Karpas-422 (cell line): ENCODE measurements at regions not wholly inside any gene's neighbourhood (a gene's known extent, or its start where the extent isn't known, plus 50 kb on each side); places are given as distances from the start of the nearest gene placed in this dataset.
A peak's percentile ranks its signal among the peaks of the same experiment; 100 is the strongest.

ENCODE experiments used
- DNase-seq: peaks from one replicate; pipeline ENCODE4 v3.0.0-alpha.2; 2015
- H2AFZ ChIP-seq: fragments of 200-600 bp; sonication (generic); 2 replicates; pipeline ENCODE4 v1.6.1; 2014; ENCODE audit warnings: antibody characterized with exemption, low read length, mixed read lengths
- H3K27ac ChIP-seq: fragments of 200-600 bp; sonication (generic); 2 replicates; pipeline ENCODE4 v1.5.1; 2014; ENCODE audit warnings: mild to moderate bottlenecking, low read length, moderate library complexity
- H3K27me3 ChIP-seq: fragments of 200-600 bp; sonication (generic); 2 replicates; pipeline ENCODE4 v1.6.1; 2014; ENCODE audit warnings: low read length, mixed read lengths
- H3K36me3 ChIP-seq: fragments of 200-600 bp; sonication (generic); 2 replicates; pipeline ENCODE4 v1.6.1; 2014; ENCODE audit warnings: low read length, mixed read lengths; ENCODE audit not compliant: insufficient read depth
- H3K4me1 ChIP-seq: fragments of 200-600 bp; sonication (generic); 2 replicates; pipeline ENCODE4 v1.6.1; 2014; ENCODE audit warnings: mild to moderate bottlenecking, low read length, mixed read lengths
- H3K4me2 ChIP-seq: fragments of 200-600 bp; sonication (generic); 2 replicates; pipeline ENCODE4 v1.6.1; 2014; ENCODE audit warnings: low read length, low read depth, mild to moderate bottlenecking; ENCODE audit not compliant: poor library complexity, severe bottlenecking
- H3K4me3 ChIP-seq: fragments of 200-600 bp; sonication (generic); 2 replicates; pipeline ENCODE4 v1.5.1; 2014; ENCODE audit warnings: mild to moderate bottlenecking, antibody characterized with exemption, low read length, mixed read lengths
- H3K79me2 ChIP-seq: fragments of 200-600 bp; sonication (generic); 2 replicates; pipeline ENCODE4 v1.6.1; 2014; ENCODE audit warnings: mild to moderate bottlenecking, low read length, mixed read lengths
- H3K9ac ChIP-seq: fragments of 200-600 bp; sonication (generic); 2 replicates; pipeline ENCODE4 v1.6.0; 2014; ENCODE audit warnings: low read length
- H3K9me2 ChIP-seq: fragments of 200-600 bp; sonication (generic), shearing (Covaris generic); replicated peaks from 2 replicates; pipeline ENCODE4 v1.6.0; 2014; ENCODE audit warnings: mild to moderate bottlenecking, low read length, moderate library complexity; ENCODE audit not compliant: insufficient read depth
- H3K9me3 ChIP-seq: fragments of 300-700, 200-600 bp; sonication (generic); 2 replicates; pipeline ENCODE4 v1.6.1; 2014; ENCODE audit warnings: low read length, mixed read lengths
- H4K20me1 ChIP-seq: fragments of 200-600 bp; sonication (generic); 2 replicates; pipeline ENCODE4 v1.6.1; 2014; ENCODE audit warnings: mild to moderate bottlenecking, antibody characterized with exemption, low read length, low read depth; ENCODE audit not compliant: insufficient read depth

DNA sequence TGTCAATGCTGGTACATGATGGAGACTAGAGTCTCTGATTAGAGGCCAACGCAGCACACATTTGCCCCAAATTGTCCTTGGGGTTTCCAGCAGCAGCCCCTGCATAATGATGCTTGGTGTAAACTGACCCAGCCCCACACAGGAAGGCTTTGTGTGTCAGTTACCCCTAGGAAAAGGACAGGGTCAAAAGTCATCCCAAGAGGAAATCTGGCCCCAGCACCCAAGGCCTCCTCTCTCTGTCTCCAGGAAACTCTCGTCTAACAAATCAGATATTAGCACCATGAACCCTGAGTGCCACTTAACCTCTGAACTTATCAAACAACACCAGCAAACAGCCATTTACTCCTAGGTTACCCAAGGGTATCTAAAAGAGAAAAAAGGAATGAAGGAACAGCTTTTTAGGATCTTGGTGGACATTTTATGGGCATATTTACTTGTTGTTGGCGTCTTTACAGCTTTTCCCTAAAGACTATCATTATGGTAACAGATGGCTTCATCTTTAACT lies 84.5 kb downstream of the PSMG1 start:
- Histone ChIP-seq H4K20me1 (peaks cover 4% of the 10 kb centered on the region; the same call in 1 of the 2 replicates), H3K9me2 (no peaks in the 10 kb centered on the region), H2AFZ (no peak overlapping the region), H3K9me3 (no peaks in the 10 kb centered on the region), H3K4me2 (no peak overlapping the region), H3K4me1 (peaks cover 25% of the 10 kb centered on the region), H3K27me3 (no peaks in the 10 kb centered on the region), H3K9ac (no peak overlapping the region), H3K4me3 (no peak overlapping the region), H3K36me3 (no peaks in the 10 kb centered on the region), H3K27ac (no peak overlapping the region), H3K79me2 (no peaks in the 10 kb centered on the region)
- no peak for DNase-seq

DNA sequence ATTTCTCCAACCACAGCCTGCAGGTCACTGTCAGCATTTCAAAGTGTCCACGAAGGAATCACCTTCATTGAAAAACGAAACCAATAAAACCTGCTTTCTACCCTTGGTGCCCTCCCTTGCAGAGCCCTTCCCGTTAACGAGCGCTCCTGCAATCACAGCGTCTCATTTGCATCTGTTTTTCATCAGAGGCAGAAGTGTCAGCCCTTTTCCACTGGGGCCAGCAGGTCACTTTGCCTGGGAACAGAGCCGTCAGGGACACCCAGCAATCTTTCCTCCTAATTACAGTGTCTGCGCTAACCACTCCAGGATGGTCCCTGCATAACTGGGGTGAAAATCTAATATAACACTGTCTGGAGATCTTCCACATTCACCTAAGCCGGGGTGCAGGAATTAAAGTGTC lies 85.3 kb downstream of the PSMG1 start:
- Histone ChIP-seq H3K4me2 (peak overlapping the region; percentile 10), H3K27ac (no peak overlapping the region), H3K9me2 (no peaks in the 10 kb centered on the region), H3K27me3 (no peaks in the 10 kb centered on the region), H3K9me3 (no peaks in the 10 kb centered on the region), H3K4me1 (peaks cover 25% of the 10 kb centered on the region), H3K4me3 (no peak overlapping the region), H3K36me3 (no peaks in the 10 kb centered on the region), H3K79me2 (no peaks in the 10 kb centered on the region), H2AFZ (no peak overlapping the region), H4K20me1 (peaks cover 4% of the 10 kb centered on the region; the same call in 1 of the 2 replicates), H3K9ac (no peak overlapping the region)
- DNase-seq = no peak

DNA sequence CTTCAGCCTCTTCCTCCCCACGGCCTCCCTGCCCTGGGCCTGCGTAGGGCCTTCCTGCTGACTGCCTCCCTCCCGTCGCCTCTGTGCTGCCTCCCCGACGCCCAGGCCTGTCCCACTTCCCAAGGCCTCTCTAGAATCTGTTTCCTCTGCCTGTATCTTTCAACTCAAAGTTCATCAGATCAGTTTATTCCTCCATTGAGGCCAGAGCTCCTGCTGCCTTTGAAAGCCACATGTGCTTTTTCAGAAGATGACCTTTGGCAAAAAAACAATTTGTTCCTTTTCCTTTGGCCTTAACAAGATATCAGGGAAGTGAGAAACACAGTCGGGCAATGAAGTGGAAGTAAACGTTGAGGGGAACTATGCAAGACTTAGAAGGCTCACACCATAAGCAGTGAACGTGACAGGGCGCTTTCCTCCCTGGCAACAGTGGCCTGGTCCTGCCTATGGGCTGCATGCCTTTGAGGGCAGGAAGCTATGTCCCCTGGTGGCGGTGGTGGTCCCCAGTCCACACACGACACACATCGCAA lies 85.9 kb downstream of the PSMG1 start:
- no peak for DNase-seq
- H4K20me1 ChIP-seq = peaks cover 4% of the 10 kb centered on the region; the same call in 1 of the 2 replicates
- H3K9me2 ChIP-seq = no peaks in the 10 kb centered on the region
- H3K4me1 ChIP-seq = peaks cover 25% of the 10 kb centered on the region
- no peak overlapping the region for H3K4me3 ChIP-seq
- H3K27me3 ChIP-seq = no peaks in the 10 kb centered on the region
- H3K36me3 ChIP-seq = no peaks in the 10 kb centered on the region
- no peaks in the 10 kb centered on the region for H3K9me3 ChIP-seq
- no peak overlapping the region for H2AFZ ChIP-seq
- H3K4me2 ChIP-seq = peak overlapping the region; percentile 10
- H3K79me2 ChIP-seq = no peaks in the 10 kb centered on the region
- no peak overlapping the region for H3K9ac ChIP-seq
- no peak overlapping the region for H3K27ac ChIP-seq

DNA sequence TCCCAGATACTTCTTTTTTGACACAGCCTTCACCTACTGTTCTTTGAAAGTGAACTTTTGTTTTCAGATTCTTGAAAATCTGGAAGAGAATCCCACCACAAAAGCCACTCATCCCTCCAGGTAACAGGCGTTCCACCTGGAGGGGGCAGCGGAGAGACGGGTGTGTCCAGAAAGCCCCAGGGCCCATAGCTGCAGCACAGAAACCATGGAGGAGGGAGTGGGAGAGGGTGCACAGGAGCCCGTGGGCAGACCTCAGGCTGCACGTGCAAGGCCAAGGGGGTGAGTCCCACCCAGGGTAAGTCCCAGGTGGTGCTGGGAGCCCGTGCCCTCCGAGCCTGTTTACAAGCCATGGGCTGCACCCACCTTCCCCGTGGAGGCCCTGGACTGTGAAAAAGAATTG lies 86.5 kb downstream of the PSMG1 start:
- Histone ChIP-seq H4K20me1 (peaks cover 4% of the 10 kb centered on the region; the same call in 1 of the 2 replicates), H3K27ac (no peak overlapping the region), H3K9me2 (no peaks in the 10 kb centered on the region), H3K36me3 (no peaks in the 10 kb centered on the region), H2AFZ (no peak overlapping the region), H3K4me3 (no peak overlapping the region), H3K9me3 (no peaks in the 10 kb centered on the region), H3K4me2 (no peak overlapping the region), H3K4me1 (peaks cover 25% of the 10 kb centered on the region), H3K79me2 (no peaks in the 10 kb centered on the region), H3K9ac (no peak overlapping the region), H3K27me3 (no peaks in the 10 kb centered on the region)
- no peak for DNase-seq

DNA sequence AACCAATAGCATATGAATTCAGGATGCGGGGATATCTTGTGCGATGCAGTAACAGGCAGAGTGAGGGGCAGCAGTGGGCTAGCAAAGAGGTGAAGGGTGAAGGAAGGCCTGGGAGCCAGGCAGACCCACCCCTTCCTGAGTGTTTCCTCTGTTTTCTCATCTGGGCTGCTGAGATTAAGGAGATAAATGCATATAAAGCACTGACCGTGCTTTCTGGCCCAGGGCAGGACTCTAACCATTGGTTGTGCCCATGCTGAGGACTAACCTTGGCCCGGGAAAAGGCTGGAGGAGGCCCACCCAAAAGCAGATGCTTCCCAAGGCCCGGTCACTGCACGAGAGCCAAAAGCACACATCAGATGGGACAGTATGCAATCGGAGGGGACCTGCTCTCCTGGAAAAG lies 87.6 kb downstream of the PSMG1 start:
- Histone ChIP-seq H3K9me2 (no peaks in the 10 kb centered on the region), H3K79me2 (no peaks in the 10 kb centered on the region), H2AFZ (no peak overlapping the region), H3K27me3 (no peaks in the 10 kb centered on the region), H3K4me2 (no peak overlapping the region), H3K4me3 (no peak overlapping the region), H3K9me3 (no peaks in the 10 kb centered on the region), H3K4me1 (peaks cover 25% of the 10 kb centered on the region), H3K27ac (no peak overlapping the region), H3K36me3 (no peaks in the 10 kb centered on the region), H3K9ac (no peak overlapping the region), H4K20me1 (peaks cover 4% of the 10 kb centered on the region; the same call in 1 of the 2 replicates)
- no peak for DNase-seq

DNA sequence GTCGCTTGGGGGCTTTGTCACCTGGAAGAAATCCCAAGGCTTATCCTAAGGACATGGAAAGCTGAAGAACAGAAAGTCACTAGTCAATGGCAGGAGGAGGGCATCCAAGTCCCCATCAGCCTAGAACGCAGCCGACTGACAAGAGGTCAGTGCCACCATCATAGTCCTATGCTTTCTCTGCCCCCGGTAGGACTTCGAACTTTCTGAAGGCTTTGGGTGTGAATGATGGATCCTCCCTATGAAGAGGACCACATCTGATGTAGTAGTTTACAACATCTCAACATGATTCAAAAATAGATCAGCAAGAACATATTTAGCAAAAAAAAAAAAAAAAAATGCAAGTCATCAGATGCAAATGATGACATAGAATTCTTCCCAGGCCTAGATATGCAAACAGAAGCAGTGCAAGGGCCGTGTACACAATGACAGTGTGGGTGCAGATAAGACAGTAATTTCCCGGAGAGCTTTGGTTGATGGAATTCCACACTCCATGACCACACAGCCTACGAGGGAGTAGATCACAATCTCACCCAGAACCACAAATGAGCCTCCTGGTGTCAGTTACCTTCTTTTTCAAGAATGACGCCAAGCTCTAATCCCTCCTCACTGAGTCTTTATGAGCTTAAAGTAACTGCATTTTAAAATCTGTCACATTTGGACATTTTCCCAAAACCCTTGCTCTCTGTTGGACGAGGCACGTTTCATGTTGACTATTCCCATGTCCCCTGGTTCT lies 88.2 kb downstream of the PSMG1 start:
- Histone ChIP-seq H3K79me2 (no peaks in the 10 kb centered on the region), H3K9me2 (no peaks in the 10 kb centered on the region), H3K36me3 (no peaks in the 10 kb centered on the region), H3K27me3 (no peaks in the 10 kb centered on the region), H2AFZ (no peak overlapping the region), H3K4me2 (no peak overlapping the region), H3K4me1 (peaks cover 25% of the 10 kb centered on the region), H3K9me3 (no peaks in the 10 kb centered on the region), H3K27ac (no peak overlapping the region), H4K20me1 (peaks cover 4% of the 10 kb centered on the region; the same call in 1 of the 2 replicates), H3K4me3 (no peak overlapping the region), H3K9ac (no peak overlapping the region)
- DNase-seq = no peak

DNA sequence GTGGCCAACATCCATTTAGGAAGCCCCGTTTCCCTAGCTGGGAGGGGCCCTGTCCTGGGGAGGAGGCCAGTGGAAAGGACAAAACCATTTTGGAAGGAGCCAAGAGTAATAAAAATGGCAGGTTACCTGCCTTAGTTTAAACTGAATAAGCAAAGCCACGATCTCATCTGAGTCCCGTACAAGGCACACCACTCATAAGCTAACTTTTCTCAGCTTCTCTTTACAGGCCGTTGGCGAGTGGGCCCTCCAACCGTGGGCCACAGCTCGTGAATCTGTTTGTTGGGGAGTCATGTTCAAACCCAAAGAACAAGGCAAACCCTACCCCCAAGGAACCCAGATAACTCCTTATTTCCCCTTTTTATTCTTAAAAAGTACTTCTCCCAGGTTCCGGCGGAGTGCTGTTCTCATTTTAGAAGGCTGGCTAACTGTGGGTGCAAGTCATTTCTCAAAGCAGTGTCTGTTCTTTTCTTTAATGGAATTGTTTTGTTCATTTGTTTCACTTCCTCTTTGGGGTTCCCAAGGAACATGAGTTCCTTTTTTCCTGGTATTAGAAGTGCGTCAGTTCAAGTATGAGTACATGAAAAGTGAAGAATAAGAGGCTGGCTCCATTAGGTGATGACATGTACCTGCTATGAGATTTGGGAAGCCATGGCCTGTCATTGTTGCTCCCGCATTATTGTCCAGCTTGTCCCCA lies 89.0 kb downstream of the PSMG1 start:
- peaks cover 25% of the 10 kb centered on the region for H3K4me1 ChIP-seq
- DNase-seq = no peak
- H3K36me3 ChIP-seq = no peaks in the 10 kb centered on the region
- H3K27me3 ChIP-seq = no peaks in the 10 kb centered on the region
- H3K79me2 ChIP-seq = no peaks in the 10 kb centered on the region
- H3K9me2 ChIP-seq = no peaks in the 10 kb centered on the region
- H3K4me3 ChIP-seq = no peak overlapping the region
- no peaks in the 10 kb centered on the region for H3K9me3 ChIP-seq
- H4K20me1 ChIP-seq = peaks cover 4% of the 10 kb centered on the region; the same call in 1 of the 2 replicates
- no peak overlapping the region for H2AFZ ChIP-seq
- no peak overlapping the region for H3K4me2 ChIP-seq
- H3K9ac ChIP-seq = no peak overlapping the region
- H3K27ac ChIP-seq = no peak overlapping the region

DNA sequence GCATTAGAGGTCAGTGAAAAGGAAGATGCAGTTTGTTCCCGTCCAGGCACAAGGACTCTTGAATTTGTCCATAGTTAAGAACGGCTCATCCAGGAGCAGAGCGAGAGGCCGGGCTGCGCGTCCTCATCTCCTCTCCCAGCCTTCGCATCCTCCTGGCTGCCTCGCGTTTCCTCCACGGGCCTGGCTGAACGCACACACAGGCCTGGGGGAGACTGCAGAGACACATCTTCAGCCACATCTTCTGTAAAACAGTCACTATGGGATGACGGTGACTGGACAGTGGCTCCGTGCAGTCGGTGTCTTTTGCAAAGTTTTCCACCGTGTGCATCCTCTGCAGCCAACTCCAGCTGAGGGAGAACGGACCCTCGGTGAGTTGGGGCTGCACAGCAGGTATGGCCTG lies 89.7 kb downstream of the PSMG1 start:
- H3K9me2 ChIP-seq = no peaks in the 10 kb centered on the region
- H3K27me3 ChIP-seq = no peaks in the 10 kb centered on the region
- H3K4me2 ChIP-seq = no peak overlapping the region
- peaks cover 4% of the 10 kb centered on the region; the same call in 1 of the 2 replicates for H4K20me1 ChIP-seq
- no peaks in the 10 kb centered on the region for H3K9me3 ChIP-seq
- no peaks in the 10 kb centered on the region for H3K36me3 ChIP-seq
- H3K27ac ChIP-seq = no peak overlapping the region
- H3K9ac ChIP-seq = no peak overlapping the region
- H3K4me1 ChIP-seq = peaks cover 25% of the 10 kb centered on the region
- H3K4me3 ChIP-seq = no peak overlapping the region
- H3K79me2 ChIP-seq = no peaks in the 10 kb centered on the region
- no peak for DNase-seq
- H2AFZ ChIP-seq = no peak overlapping the region
